ENCODE measurements at regions not wholly inside any gene's neighbourhood (a gene's known extent, or its start where the extent isn't known, plus 50 kb on each side); places are given as distances from the start of the nearest gene placed in this dataset.
"Not testable (repeated sequence)": the region's sequence is repeated elsewhere in the genome, so short reads cannot be mapped to it uniquely, and the experiment has no call there.

GRCh38 chr20:43404878-43405277 lies 52.8 kb upstream of the SRSF6 start:
- DNase-seq (ENCODE audit: low spot score in 2 of 2): no peak
- Histone ChIP-seq H3K9me3 (peaks cover under 1% of the 10 kb centered on the region), H3K27me3 (no peaks in the 10 kb centered on the region), H3K27ac (no peak overlapping the region), H3K4me1 (no peaks in the 10 kb centered on the region), H3K36me3 (no peaks in the 10 kb centered on the region), H3K4me3 (no peak overlapping the region)
- 38% methylated on average over 3 of the region's 3 CpGs for WGBS
- TF ChIP-seq POLR2A (IDR thresholded peaks at IDR 0.05) (no peak), CTCF (IDR thresholded peaks at IDR 0.05) (no peak), EP300 (IDR thresholded peaks at IDR 0.05) (no peak), POLR2AphosphoS5 (IDR thresholded peaks at IDR 0.05) (no peak)

GRCh38 chr20:43400882-43401281 lies 56.8 kb upstream of the SRSF6 start:
- 87% methylated on average over 6 of the region's 6 CpGs for WGBS
- DNase-seq (ENCODE audit: low spot score in 2 of 2); H3K4me1 ChIP-seq: not testable (repeated sequence)

GRCh38 chr20:43398676-43399324 lies 58.9 kb upstream of the SRSF6 start:
- 70% methylated on average over 8 of the region's 8 CpGs for WGBS
- H3K4me3 ChIP-seq: no peak overlapping the region
- no peaks in the 10 kb centered on the region for H3K9me3 ChIP-seq
- TF ChIP-seq POLR2AphosphoS5 (IDR thresholded peaks at IDR 0.05): no peak
- no peak for TF ChIP-seq EP300 (IDR thresholded peaks at IDR 0.05)
- no peak for TF ChIP-seq POLR2A (IDR thresholded peaks at IDR 0.05)
- no peak for TF ChIP-seq CTCF (IDR thresholded peaks at IDR 0.05)
- DNase-seq (ENCODE audit: low spot score in 2 of 2): no peak
- no peaks in the 10 kb centered on the region for H3K36me3 ChIP-seq
- H3K4me1 ChIP-seq: no peaks in the 10 kb centered on the region
- H3K27ac ChIP-seq: no peak overlapping the region
- peaks cover 4% of the 10 kb centered on the region for H3K27me3 ChIP-seq

More at GRCh38 chr20:43400882-43401281, 56.8 kb upstream of the SRSF6 start:
- not testable (repeated sequence) for H3K9me3 ChIP-seq, H3K4me3 ChIP-seq, H3K27me3 ChIP-seq, H3K36me3 ChIP-seq, H3K27ac ChIP-seq

- peaks cover 17% of the 10 kb centered on the region for H3K27me3 ChIP-seq
- no peak for DNase-seq (ENCODE audit: low spot score in 2 of 2)
- H3K4me3 ChIP-seq: no peak overlapping the region
- TF ChIP-seq POLR2AphosphoS5 (IDR thresholded peaks at IDR 0.05) (no peak), POLR2A (IDR thresholded peaks at IDR 0.05) (no peak), CTCF (IDR thresholded peaks at IDR 0.05) (no peak), EP300 (IDR thresholded peaks at IDR 0.05) (no peak)
- no peak overlapping the region for H3K27ac ChIP-seq
- H3K4me1 ChIP-seq: no peaks in the 10 kb centered on the region
- no peaks in the 10 kb centered on the region for H3K36me3 ChIP-seq
- WGBS: 58% methylated on average over 2 of the region's 2 CpGs
- no peaks in the 10 kb centered on the region for H3K9me3 ChIP-seq
Measured at GRCh38 chr20:43397147-43397546, 60.5 kb upstream of the SRSF6 start.

GRCh38 chr20:43393052-43393451 lies 64.6 kb upstream of the SRSF6 start:
- H3K27me3 ChIP-seq: peaks cover 24% of the 10 kb centered on the region
- no peaks in the 10 kb centered on the region for H3K36me3 ChIP-seq
- H3K27ac ChIP-seq: no peak overlapping the region
- H3K9me3 ChIP-seq: no peaks in the 10 kb centered on the region
- WGBS: 69% methylated on average over 3 of the region's 3 CpGs
- TF ChIP-seq EP300 (IDR thresholded peaks at IDR 0.05): no peak
- no peak for TF ChIP-seq CTCF (IDR thresholded peaks at IDR 0.05)
- TF ChIP-seq POLR2AphosphoS5 (IDR thresholded peaks at IDR 0.05): no peak
- no peak for TF ChIP-seq POLR2A (IDR thresholded peaks at IDR 0.05)
- H3K4me3 ChIP-seq: no peak overlapping the region
- DNase-seq (ENCODE audit: low spot score in 2 of 2): no peak
- peaks cover 5% of the 10 kb centered on the region for H3K4me1 ChIP-seq

- TF ChIP-seq POLR2AphosphoS5 (IDR thresholded peaks at IDR 0.05) (no peak), CTCF (IDR thresholded peaks at IDR 0.05) (no peak), EP300 (IDR thresholded peaks at IDR 0.05) (no peak), POLR2A (IDR thresholded peaks at IDR 0.05) (no peak)
- Histone ChIP-seq H3K27ac (no peak overlapping the region), H3K36me3 (no peaks in the 10 kb centered on the region), H3K4me3 (no peak overlapping the region), H3K9me3 (no peaks in the 10 kb centered on the region), H3K27me3 (peaks cover 24% of the 10 kb centered on the region), H3K4me1 (peaks cover 5% of the 10 kb centered on the region)
- no peak for DNase-seq (ENCODE audit: low spot score in 2 of 2)
- 96% methylated on average over 5 of the region's 5 CpGs for WGBS
Measured at GRCh38 chr20:43392561-43392960, 65.1 kb upstream of the SRSF6 start.
